Body of pancreas (tissue), 4 donors: ENCODE measurements at regions not wholly inside any gene's neighbourhood (a gene's known extent, or its start where the extent isn't known, plus 50 kb on each side); places are given as distances from the start of the nearest gene placed in this dataset.

ENCODE experiments used
- ATAC-seq: fragments of 150-250 bp; one replicate; pipeline ENCODE4 v1.9.1; 2016
- DNase-seq, 4 donors: peaks; one replicate each; pipeline ENCODE4 v3.0.0-alpha.2; 2019
- H3K27ac ChIP-seq, 4 donors: fragments of 200-600 bp; sonication (generic); 1 replicate in 3 of 4; 2 replicates in 1 of 4; pipeline versions ENCODE4 v1.5.1 to v1.6.1; 2016 to 2019; ENCODE audit warnings: mild to moderate bottlenecking in 1 of 4, mixed read lengths in 1 of 4, moderate library complexity in 1 of 4
- H3K27me3 ChIP-seq, 2 donors: fragments of 200-600 bp; sonication (generic); one replicate each; pipeline ENCODE4 v1.6.0; 2016; ENCODE audit warnings: mild to moderate bottlenecking in 1 of 2
- H3K36me3 ChIP-seq, 2 donors: fragments of 200-600 bp; sonication (generic); replicated peaks in 1 of 2; 2 replicates each; pipeline ENCODE4 v1.5.1; 2016; ENCODE audit warnings: low read depth in 2 of 2; ENCODE audit not compliant: insufficient read depth in 1 of 2
- H3K4me1 ChIP-seq: fragments of 200-600 bp; sonication (generic); one replicate; pipeline ENCODE4 v1.6.0; 2016
- H3K4me3 ChIP-seq, 2 donors: fragments of 200-600 bp; sonication (generic); 1 replicate in 1 of 2; 2 replicates in 1 of 2; pipeline ENCODE4 v1.5.1; 2016 to 2019
- H3K9me3 ChIP-seq, 3 donors: fragments of 200-600 bp; sonication (generic); 1 replicate in 2 of 3; 2 replicates in 1 of 3; pipeline ENCODE4 v1.5.1; 2016
- POLR2A ChIP-seq, 3 donors: fragments of 450-650 bp; IDR thresholded peaks; one replicate each; pipeline ENCODE4 v1.6.1; 2016; ENCODE audit warnings: antibody characterized with exemption in 3 of 3, mild to moderate bottlenecking in 2 of 3
- WGBS, 2 donors: methylation state at CpG; one replicate each; pipeline ENCODE4 v1.1.5; 2017; 5-methylcytosine and 5-hydroxymethylcytosine counted together
- intact Hi-C: fragments of 100-400 bp; cut with DNase I; formaldehyde crosslinking; loops from one replicate; pipeline ENCODE4 v1.15.1; 2023
- TF ChIP-seq, protein P1 (sequence below), 7 experiments: fragments of 450-650 bp in 4 of 7; fragments of 200-600 bp in 3 of 7; sonication (generic) in 3 of 7; IDR thresholded peaks; one replicate each; pipeline ENCODE4 v1.5.1; 2016 to 2019; ENCODE audit warnings: antibody characterized with exemption in 7 of 7

DNA sequence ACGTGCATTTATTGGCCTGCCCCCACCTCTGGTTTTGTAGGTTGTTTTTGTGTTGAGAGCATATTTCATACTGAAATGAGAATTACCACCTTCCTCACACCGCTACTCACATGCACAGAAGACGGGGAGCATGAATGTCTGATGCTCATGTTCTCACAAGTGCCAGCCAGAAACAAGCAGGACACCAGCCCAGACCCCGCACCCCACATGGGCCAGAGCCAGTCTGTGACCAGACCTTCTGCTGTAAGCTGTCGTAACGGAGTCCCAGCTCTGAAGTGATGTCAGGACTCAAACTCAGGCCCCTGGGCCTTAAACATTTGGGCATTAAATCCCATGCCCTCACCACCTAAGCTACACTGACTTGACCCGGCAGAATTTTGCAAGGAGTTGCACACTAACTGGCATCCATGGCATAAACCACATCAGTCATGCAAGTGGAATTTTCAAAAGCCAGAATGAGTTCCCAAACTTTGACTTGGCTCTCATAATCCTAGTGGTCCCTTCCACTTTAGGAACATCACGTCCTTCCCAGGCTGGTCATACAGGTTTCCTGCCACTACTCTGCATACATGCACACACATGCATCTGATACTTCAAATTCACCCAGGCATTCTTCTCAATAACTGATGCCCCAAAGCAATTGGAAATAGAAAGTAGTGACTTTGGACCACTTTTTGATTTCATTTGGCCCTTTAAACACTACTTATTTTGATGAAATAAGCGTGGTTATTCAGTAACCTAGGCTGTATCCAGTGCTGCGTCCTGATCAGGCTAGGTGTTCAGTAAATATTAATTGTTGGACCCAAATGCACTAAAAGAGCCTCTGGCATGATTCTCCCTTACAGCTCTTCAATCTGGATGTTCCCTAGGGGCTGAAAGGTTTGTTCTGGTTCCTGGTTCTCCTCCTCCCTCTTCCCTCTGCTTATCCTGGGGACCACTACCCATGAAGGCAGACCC lies 223.1 kb upstream of the ID2 start:
- no peak for ATAC-seq
- intact Hi-C loops: no loop called here
- Histone ChIP-seq H3K27me3 (no peaks in the 10 kb centered on the region), H3K9me3 (peaks cover 0 to 4% (median 0%) of the 10 kb centered on the region in 3 donors), H3K4me1 (peaks cover 20% of the 10 kb centered on the region), H3K4me3 (no peak overlapping the region), H3K27ac (peak overlapping the region in 3 of 4 donors; percentile 51 to 74 (median 58)), H3K36me3 (no peaks in the 10 kb centered on the region)
- TF ChIP-seq, protein P1, sequence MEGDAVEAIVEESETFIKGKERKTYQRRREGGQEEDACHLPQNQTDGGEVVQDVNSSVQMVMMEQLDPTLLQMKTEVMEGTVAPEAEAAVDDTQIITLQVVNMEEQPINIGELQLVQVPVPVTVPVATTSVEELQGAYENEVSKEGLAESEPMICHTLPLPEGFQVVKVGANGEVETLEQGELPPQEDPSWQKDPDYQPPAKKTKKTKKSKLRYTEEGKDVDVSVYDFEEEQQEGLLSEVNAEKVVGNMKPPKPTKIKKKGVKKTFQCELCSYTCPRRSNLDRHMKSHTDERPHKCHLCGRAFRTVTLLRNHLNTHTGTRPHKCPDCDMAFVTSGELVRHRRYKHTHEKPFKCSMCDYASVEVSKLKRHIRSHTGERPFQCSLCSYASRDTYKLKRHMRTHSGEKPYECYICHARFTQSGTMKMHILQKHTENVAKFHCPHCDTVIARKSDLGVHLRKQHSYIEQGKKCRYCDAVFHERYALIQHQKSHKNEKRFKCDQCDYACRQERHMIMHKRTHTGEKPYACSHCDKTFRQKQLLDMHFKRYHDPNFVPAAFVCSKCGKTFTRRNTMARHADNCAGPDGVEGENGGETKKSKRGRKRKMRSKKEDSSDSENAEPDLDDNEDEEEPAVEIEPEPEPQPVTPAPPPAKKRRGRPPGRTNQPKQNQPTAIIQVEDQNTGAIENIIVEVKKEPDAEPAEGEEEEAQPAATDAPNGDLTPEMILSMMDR (IDR thresholded peaks at IDR 0.05): no peak
- no peak for TF ChIP-seq POLR2A (IDR thresholded peaks at IDR 0.05)
- WGBS, 2 donors: 78 to 80% methylated on average over 7 to 10 of the region's 10 CpGs
- DNase-seq: no peak

DNA sequence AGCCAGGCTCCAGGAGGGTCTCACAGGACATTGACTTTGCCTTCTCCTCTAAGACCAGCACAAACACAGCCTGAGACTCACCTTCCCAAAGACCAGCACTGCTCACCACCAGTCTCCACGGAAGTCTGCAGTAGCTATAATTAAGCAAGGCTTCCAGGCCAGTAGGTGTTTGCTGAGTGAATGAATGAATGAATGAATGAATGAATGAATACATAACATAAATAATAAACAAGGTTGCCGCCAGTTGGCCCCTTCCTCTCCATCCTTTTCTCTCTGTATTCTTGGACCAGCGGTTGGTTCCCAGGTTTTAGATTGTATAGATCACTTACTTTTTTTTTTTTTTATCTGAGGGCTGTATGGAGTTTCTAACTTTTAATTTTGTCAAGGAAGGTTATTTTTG lies 222.4 kb upstream of the ID2 start:
- Histone ChIP-seq H3K4me1 (peaks cover 20% of the 10 kb centered on the region), H3K27me3 (no peaks in the 10 kb centered on the region), H3K4me3 (no peak overlapping the region), H3K27ac (peak overlapping the region in 2 of 4 donors; percentile 10 to 74), H3K9me3 (peaks cover 0 to 4% (median 0%) of the 10 kb centered on the region in 3 donors), H3K36me3 (no peaks in the 10 kb centered on the region)
- 97 to 100% methylated on average over 3 of the region's 3 CpGs for WGBS, 2 donors
- TF ChIP-seq POLR2A (IDR thresholded peaks at IDR 0.05): no peak
- TF ChIP-seq, protein P1 (IDR thresholded peaks at IDR 0.05): no peak
- DNase-seq: no peak
- intact Hi-C loops: no loop called here
- no peak for ATAC-seq

DNA sequence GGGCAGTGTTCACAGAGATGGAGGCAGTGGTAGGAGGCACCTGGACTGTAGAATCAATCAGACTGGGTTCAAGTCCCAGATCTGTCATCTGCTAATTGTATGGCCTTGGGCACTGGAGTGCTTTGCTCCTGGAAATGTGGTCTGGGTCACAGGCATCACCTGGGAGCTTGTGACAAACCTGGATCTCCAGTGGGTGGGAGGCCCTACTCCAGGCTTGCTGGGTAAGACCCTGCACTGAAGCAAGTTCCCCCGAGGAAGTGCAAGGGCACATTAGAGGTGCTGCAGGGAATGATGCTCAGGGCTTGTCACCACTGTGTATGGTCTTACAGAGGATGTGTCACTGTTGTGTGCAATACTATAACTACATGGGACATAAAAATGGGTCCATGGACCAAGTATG lies 220.5 kb upstream of the ID2 start:
- H3K27me3 ChIP-seq: no peaks in the 10 kb centered on the region
- intact Hi-C loops: no loop called here
- H3K27ac ChIP-seq: no peak overlapping the region
- H3K4me3 ChIP-seq: no peak overlapping the region
- TF ChIP-seq POLR2A (IDR thresholded peaks at IDR 0.05): no peak
- TF ChIP-seq, protein P1 (IDR thresholded peaks at IDR 0.05): no peak
- 100% methylated on average over 1 of the region's 1 CpG; no CpG with 5 or more reads in 1 of the 2 donors for WGBS, 2 donors
- H3K4me1 ChIP-seq: peaks cover 20% of the 10 kb centered on the region
- no peaks in the 10 kb centered on the region for H3K36me3 ChIP-seq
- ATAC-seq (no peak), DNase-seq (no peak)
- peaks cover 0 to 4% (median 0%) of the 10 kb centered on the region in 3 donors for H3K9me3 ChIP-seq

DNA sequence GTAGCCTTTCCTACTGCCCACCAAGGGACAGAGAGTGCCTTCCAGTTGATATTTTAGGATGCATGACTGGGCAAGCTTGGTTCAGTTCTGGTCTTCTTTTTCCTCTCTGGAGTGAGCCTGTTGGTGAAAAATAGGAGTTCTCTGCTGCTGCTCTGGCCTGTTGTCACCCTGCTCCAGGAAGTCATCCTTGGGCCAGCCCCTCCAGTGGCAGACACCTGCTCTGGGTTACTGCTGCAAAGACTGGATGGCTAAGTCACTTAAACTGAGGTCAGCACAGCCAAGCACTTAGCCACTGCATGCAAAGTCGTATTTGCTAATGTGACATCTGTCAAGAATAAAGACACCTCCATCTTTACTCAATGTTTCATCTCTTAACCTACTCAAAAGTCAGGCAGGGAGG lies 219.6 kb upstream of the ID2 start:
- Histone ChIP-seq H3K27ac (no peak overlapping the region), H3K4me3 (no peak overlapping the region), H3K9me3 (peaks cover 0 to 4% (median 0%) of the 10 kb centered on the region in 3 donors), H3K36me3 (no peaks in the 10 kb centered on the region), H3K4me1 (peaks cover 20% of the 10 kb centered on the region), H3K27me3 (no peaks in the 10 kb centered on the region)
- ATAC-seq: no peak
- intact Hi-C loops: no loop called here
- DNase-seq: no peak
- no peak for TF ChIP-seq POLR2A (IDR thresholded peaks at IDR 0.05)
- TF ChIP-seq, protein P1 (IDR thresholded peaks at IDR 0.05): no peak
- WGBS, 2 donors: 85 to 88% methylated on average over 1 of the region's 1 CpG
